DOHH2 (cell line): ENCODE measurements at regions not wholly inside any gene's neighbourhood (a gene's known extent, or its start where the extent isn't known, plus 50 kb on each side); places are given as distances from the start of the nearest gene placed in this dataset.

Source experiments
- CTCF ChIP-seq: fragments of 200-600 bp; sonication (generic); IDR thresholded peaks from one replicate; pipeline ENCODE4 v1.5.1; 2014; ENCODE audit warnings: antibody characterized with exemption, mild to moderate bottlenecking, low read depth, low read length; ENCODE audit not compliant: poor library complexity, severe bottlenecking
- EZH2phosphoT487 ChIP-seq: fragments of 200-600 bp; sonication (generic); IDR thresholded peaks from 2 replicates; pipeline ENCODE4 v1.6.1; 2017; ENCODE audit warnings: borderline replicate concordance, mild to moderate bottlenecking, antibody characterized with exemption, low read length, moderate library complexity, mixed read lengths

GRCh38 chr4:20383969-20384368 is 132.3 kb downstream of the SLIT2 start:
- no peak for TF ChIP-seq CTCF
- no peak for TF ChIP-seq EZH2phosphoT487
